WTC11 (cell line): ENCODE measurements at regions not wholly inside any gene's neighbourhood (a gene's known extent, or its start where the extent isn't known, plus 50 kb on each side); places are given as distances from the start of the nearest gene placed in this dataset.

ENCODE experiments used
- NFYB ChIP-seq: sonication (generic); formaldehyde crosslinking; conservative IDR thresholded peaks from 2 replicates; pipeline ENCODE4 v1.8.0; 2022; ENCODE audit warnings: low read depth, missing genetic modification reagents
- ZBTB21 ChIP-seq: sonication (generic); formaldehyde crosslinking; IDR thresholded peaks from 2 replicates; pipeline ENCODE4 v1.8.1; 2023; ENCODE audit warnings: mild to moderate bottlenecking, missing genetic modification reagents, borderline replicate concordance
- ZNF396 ChIP-seq: fragments of 250-450 bp; sonication (Bioruptor Pico); IDR thresholded peaks from 2 replicates; pipeline ENCODE4 v1.8.0; 2021; ENCODE audit warnings: mild to moderate bottlenecking, moderate library complexity, borderline replicate concordance
- TF ChIP-seq, protein P1 (sequence below): fragments of 200-600 bp; IDR thresholded peaks from 2 replicates; pipeline ENCODE4 v1.8.0; 2022; ENCODE audit warnings: antibody characterized with exemption
- TF ChIP-seq, protein P2 (sequence below): sonication (generic); formaldehyde crosslinking; IDR thresholded peaks from 2 replicates; pipeline ENCODE4 v1.8.0; 2022; ENCODE audit warnings: mild to moderate bottlenecking, missing genetic modification reagents

DNA sequence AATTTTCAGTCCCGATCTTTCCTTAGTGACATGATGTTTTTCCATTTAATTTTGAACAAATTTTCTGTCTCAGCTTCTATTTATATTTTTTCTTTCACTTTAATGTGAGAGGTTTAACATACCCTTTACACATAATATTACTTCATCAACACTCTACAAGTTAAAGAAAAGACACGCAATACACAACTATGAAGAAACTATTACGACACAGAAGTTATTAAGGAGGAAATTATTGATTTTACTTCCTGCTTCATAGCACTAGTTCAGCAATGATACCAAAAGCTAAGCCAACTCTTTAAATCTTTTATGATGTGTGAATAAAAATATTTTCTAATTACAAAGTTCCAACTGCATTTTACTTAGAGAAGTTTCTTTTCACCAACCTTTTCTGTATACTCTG lies 432.3 kb upstream of the DAB2 start:
- TF ChIP-seq, protein P1, sequence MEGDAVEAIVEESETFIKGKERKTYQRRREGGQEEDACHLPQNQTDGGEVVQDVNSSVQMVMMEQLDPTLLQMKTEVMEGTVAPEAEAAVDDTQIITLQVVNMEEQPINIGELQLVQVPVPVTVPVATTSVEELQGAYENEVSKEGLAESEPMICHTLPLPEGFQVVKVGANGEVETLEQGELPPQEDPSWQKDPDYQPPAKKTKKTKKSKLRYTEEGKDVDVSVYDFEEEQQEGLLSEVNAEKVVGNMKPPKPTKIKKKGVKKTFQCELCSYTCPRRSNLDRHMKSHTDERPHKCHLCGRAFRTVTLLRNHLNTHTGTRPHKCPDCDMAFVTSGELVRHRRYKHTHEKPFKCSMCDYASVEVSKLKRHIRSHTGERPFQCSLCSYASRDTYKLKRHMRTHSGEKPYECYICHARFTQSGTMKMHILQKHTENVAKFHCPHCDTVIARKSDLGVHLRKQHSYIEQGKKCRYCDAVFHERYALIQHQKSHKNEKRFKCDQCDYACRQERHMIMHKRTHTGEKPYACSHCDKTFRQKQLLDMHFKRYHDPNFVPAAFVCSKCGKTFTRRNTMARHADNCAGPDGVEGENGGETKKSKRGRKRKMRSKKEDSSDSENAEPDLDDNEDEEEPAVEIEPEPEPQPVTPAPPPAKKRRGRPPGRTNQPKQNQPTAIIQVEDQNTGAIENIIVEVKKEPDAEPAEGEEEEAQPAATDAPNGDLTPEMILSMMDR: no peak
- TF ChIP-seq, protein P2, sequence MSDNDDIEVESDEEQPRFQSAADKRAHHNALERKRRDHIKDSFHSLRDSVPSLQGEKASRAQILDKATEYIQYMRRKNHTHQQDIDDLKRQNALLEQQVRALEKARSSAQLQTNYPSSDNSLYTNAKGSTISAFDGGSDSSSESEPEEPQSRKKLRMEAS (CRISPR knock-in tag): no peak
- TF ChIP-seq NFYB (CRISPR knock-in tag) (no peak), ZNF396 (CRISPR knock-in tag) (no peak), ZBTB21 (no peak)
